ENCODE measurements at regions not wholly inside any gene's neighbourhood (a gene's known extent, or its start where the extent isn't known, plus 50 kb on each side); places are given as distances from the start of the nearest gene placed in this dataset.

GRCh38 chr4:116501954-116502353 is 583.4 kb downstream of the TRAM1L1 start:
- no peak for TF ChIP-seq CTCF (IDR thresholded peaks at IDR 0.05; ENCODE audit: low read length)
- TF ChIP-seq EZH2phosphoT487 (IDR thresholded peaks at IDR 0.05; ENCODE audit: low read length), result no peak

Measured in MM.1S (cell line).